ENCODE measurements at regions not wholly inside any gene's neighbourhood (a gene's known extent, or its start where the extent isn't known, plus 50 kb on each side); places are given as distances from the start of the nearest gene placed in this dataset.
A peak's percentile ranks its signal among the peaks of the same experiment; 100 is the strongest.

- DNase-seq (ENCODE audit: low spot score) (no peak), ATAC-seq (ENCODE audit: low read depth) (no peak)
- H3K27me3 ChIP-seq (ENCODE audit: insufficient read depth, poor library complexity, severe bottlenecking): no peaks in the 10 kb centered on the region
Observed at GRCh38 chr1:55382806-55383305, 167.7 kb upstream of the USP24 start.

GRCh38 chr1:55381983-55382382, 166.8 kb upstream of the USP24 start:
- DNase-seq (ENCODE audit: low spot score): no peak
- ATAC-seq (ENCODE audit: low read depth): no peak
- Histone ChIP-seq H3K4me3 (ENCODE audit: severe bottlenecking) (no peak overlapping the region), H3K27ac (ENCODE audit: poor library complexity, severe bottlenecking) (no peak overlapping the region), H3K36me3 (ENCODE audit: low read depth) (no peaks in the 10 kb centered on the region), H3K4me1 (ENCODE audit: insufficient read depth, poor library complexity, severe bottlenecking) (no peaks in the 10 kb centered on the region), H3K9me3 (ENCODE audit: severe bottlenecking) (no peaks in the 10 kb centered on the region), H3K27me3 (ENCODE audit: insufficient read depth, poor library complexity, severe bottlenecking) (no peaks in the 10 kb centered on the region)
- TF ChIP-seq CTCF (IDR thresholded peaks at IDR 0.05; ENCODE audit: poor library complexity, severe bottlenecking): no peak

More at GRCh38 chr1:55382806-55383305, 167.7 kb upstream of the USP24 start:
- no peak overlapping the region for H3K27ac ChIP-seq (ENCODE audit: poor library complexity, severe bottlenecking)
- no peaks in the 10 kb centered on the region for H3K9me3 ChIP-seq (ENCODE audit: severe bottlenecking)
- H3K36me3 ChIP-seq (ENCODE audit: low read depth): no peaks in the 10 kb centered on the region
- TF ChIP-seq CTCF (IDR thresholded peaks at IDR 0.05; ENCODE audit: poor library complexity, severe bottlenecking): no peak
- no peak overlapping the region for H3K4me3 ChIP-seq (ENCODE audit: severe bottlenecking)
- H3K4me1 ChIP-seq (ENCODE audit: insufficient read depth, poor library complexity, severe bottlenecking): no peaks in the 10 kb centered on the region

- H3K4me1 ChIP-seq (ENCODE audit: insufficient read depth, poor library complexity, severe bottlenecking): no peaks in the 10 kb centered on the region
- H3K27ac ChIP-seq (ENCODE audit: poor library complexity, severe bottlenecking): no peak overlapping the region
- H3K36me3 ChIP-seq (ENCODE audit: low read depth): no peaks in the 10 kb centered on the region
- no peak overlapping the region for H3K4me3 ChIP-seq (ENCODE audit: severe bottlenecking)
- no peak for TF ChIP-seq CTCF (IDR thresholded peaks at IDR 0.05; ENCODE audit: poor library complexity, severe bottlenecking)
- ATAC-seq (ENCODE audit: low read depth) (no peak), DNase-seq (ENCODE audit: low spot score) (no peak)
- no peaks in the 10 kb centered on the region for H3K9me3 ChIP-seq (ENCODE audit: severe bottlenecking)
- no peaks in the 10 kb centered on the region for H3K27me3 ChIP-seq (ENCODE audit: insufficient read depth, poor library complexity, severe bottlenecking)
Observed at GRCh38 chr1:55381491-55381890, 166.3 kb upstream of the USP24 start.

- Histone ChIP-seq H3K4me1 (ENCODE audit: insufficient read depth, poor library complexity, severe bottlenecking) (no peaks in the 10 kb centered on the region), H3K27ac (ENCODE audit: poor library complexity, severe bottlenecking) (no peak overlapping the region), H3K36me3 (ENCODE audit: low read depth) (no peaks in the 10 kb centered on the region), H3K9me3 (ENCODE audit: severe bottlenecking) (no peaks in the 10 kb centered on the region), H3K4me3 (ENCODE audit: severe bottlenecking) (no peak overlapping the region), H3K27me3 (ENCODE audit: insufficient read depth, poor library complexity, severe bottlenecking) (no peaks in the 10 kb centered on the region)
- TF ChIP-seq CTCF (IDR thresholded peaks at IDR 0.05; ENCODE audit: poor library complexity, severe bottlenecking): no peak
- DNase-seq (ENCODE audit: low spot score) (no peak), ATAC-seq (ENCODE audit: low read depth) (no peak)
Observed at GRCh38 chr1:55380355-55380970, 165.3 kb upstream of the USP24 start.

GRCh38 chr1:55378582-55378981, 163.4 kb upstream of the USP24 start:
- no peak for DNase-seq (ENCODE audit: low spot score)
- H3K27me3 ChIP-seq (ENCODE audit: insufficient read depth, poor library complexity, severe bottlenecking): no peaks in the 10 kb centered on the region
- H3K4me3 ChIP-seq (ENCODE audit: severe bottlenecking): no peak overlapping the region
- H3K36me3 ChIP-seq (ENCODE audit: low read depth): no peaks in the 10 kb centered on the region
- no peaks in the 10 kb centered on the region for H3K9me3 ChIP-seq (ENCODE audit: severe bottlenecking)
- no peak overlapping the region for H3K27ac ChIP-seq (ENCODE audit: poor library complexity, severe bottlenecking)
- ATAC-seq (ENCODE audit: low read depth): no peak
- TF ChIP-seq CTCF (IDR thresholded peaks at IDR 0.05; ENCODE audit: poor library complexity, severe bottlenecking): peak; percentile 47
- H3K4me1 ChIP-seq (ENCODE audit: insufficient read depth, poor library complexity, severe bottlenecking): no peaks in the 10 kb centered on the region

All from RWPE2 (cell line).